Tongue (tissue), 1 donor: ENCODE measurements at regions not wholly inside any gene's neighbourhood (a gene's known extent, or its start where the extent isn't known, plus 50 kb on each side); places are given as distances from the start of the nearest gene placed in this dataset.

ENCODE experiments used
- DNase-seq: peaks from one replicate; pipeline ENCODE4 v3.0.0-alpha.2; 2015

DNA sequence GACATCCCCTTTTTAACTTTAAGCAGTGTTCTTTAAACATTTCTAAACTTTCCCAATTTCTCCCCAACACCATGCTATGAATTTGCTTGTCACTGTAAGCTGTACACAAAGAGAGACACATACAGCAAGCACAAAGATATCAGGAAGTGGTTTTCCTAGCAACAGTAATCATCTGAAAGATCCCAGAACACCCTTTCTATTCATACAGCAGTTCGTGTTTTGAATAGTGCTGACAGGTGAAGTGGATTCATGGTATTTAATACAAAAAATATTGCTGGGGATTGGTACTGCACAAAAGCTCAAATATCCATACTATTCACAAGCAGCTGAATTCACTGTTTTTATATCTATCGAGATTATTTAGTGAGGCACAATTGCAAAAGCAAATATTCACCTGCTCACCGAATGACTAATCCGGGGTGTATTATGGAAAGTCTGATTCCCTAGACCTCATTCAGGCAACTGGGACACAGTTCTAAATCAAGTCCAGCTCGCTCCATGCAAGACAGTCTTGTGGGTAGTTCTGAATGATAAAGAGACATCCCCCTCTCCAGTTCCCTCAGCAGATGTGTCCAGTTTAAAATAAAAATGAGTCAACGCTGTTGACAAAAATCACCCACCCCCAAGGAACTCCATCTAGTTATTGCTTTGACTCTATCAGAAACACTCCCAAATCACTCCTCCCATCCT lies 107.1 kb upstream of the TSHZ2 start:
- no peak for DNase-seq

DNA sequence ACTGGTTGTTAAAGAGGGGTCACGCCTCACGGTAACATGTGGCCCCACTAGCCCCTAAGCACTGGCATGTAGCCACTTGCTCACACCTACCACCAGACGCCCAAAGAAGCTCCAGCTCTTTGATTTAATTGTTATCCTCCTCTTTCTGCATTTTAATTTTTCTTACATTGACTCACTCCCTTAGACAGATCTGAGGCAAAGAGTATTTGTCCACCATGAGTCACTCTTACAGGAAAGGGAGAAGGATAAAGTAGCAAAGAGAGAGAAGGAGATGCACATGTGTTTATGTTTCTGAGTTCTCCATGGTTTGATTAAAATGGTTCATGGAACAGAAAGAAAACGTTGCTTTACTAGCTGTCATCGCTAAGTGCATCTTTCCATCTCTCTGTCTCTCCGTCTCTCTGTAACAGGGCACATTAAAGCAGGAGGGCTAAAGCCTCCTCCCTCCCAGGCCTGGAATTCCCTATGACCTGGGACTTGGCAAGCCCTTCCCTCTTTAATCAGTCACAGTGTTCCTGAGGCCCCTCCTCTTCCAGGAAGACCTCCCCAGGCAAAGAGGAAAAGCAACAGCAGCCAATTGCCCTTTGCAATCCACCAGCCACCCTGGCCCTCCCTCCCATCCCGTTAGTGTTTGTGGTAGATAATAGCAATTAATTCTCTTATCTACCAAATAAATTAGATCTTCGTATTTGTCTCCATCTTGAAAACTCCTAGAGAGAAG lies 112.8 kb upstream of the TSHZ2 start:
- DNase-seq: no peak

DNA sequence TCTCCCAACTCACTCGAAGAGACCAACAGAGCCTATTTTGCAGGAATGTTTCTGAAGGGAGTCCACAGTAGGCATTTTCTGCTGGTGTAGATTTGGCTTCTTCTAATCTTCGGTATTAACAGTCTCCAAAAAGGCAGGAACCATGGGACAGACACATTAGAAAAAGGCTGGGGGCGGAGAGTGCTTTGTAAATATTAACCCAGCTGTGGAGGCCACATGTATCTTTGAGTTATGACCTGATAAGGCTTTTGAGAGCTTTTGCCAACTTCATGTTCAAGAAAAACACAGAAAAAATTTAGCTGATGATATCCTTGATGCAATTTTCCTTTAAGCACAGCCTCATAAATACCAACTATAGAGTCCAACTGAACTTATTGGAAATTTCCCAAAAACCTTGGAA lies 119.4 kb upstream of the TSHZ2 start:
- DNase-seq: no peak

DNA sequence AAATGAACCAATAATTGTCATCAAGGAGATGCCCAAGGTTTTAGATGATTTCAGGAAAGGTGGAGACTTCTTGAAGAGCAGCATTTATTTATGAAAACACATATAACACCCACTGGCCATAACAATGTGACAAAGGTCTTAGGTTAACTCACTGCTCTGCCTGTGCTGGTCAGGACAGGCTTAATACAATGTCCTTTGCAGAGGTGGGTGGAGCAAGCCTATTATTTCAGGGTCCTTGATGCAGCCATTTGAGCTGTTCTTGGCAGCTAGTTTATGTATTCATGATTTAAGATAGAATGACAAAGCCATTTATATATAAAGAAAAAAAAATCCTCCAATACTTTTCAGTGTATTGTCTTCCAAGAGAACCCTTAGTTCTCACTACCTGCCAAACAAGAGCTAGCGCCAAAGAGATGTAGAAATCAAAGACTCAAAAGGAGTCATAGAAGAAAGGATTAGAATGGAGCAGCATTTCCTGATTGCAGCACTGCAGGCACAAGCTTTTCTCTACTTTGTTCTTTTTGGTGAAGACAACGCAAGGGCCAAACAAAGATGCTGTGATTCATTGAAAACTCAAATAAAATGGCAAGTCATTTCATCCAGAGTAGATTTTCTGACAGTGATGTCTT lies 124.3 kb upstream of the TSHZ2 start:
- DNase-seq: no peak

DNA sequence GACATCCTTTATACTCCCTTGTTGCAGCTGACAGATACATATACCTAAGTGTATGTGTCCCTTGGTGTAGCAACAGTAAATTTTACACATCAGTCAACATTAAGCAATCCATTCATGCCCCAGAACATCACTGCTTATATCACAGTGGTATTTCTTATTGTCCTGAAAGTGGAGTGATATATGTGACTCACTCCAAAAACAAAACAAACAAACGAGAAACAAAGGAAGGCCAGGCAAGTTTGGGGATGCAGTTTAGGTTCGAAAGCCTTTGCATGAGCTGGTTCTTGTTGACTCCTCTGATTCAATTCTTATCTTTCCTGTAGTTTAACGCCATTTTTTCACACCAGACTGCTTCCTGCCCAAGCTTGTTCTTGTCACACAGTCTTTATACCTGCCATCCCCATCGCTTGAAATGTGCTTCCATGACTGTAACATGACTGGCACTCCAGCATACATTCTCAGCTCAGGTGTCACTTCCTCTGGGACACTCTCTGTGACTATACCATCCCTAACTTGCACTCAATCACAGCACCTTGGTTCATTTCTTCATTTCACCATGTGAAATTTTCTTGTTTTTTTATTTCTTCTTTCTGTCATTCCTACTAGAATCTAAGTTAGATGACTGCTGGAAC lies 125.0 kb upstream of the TSHZ2 start:
- DNase-seq: no peak

DNA sequence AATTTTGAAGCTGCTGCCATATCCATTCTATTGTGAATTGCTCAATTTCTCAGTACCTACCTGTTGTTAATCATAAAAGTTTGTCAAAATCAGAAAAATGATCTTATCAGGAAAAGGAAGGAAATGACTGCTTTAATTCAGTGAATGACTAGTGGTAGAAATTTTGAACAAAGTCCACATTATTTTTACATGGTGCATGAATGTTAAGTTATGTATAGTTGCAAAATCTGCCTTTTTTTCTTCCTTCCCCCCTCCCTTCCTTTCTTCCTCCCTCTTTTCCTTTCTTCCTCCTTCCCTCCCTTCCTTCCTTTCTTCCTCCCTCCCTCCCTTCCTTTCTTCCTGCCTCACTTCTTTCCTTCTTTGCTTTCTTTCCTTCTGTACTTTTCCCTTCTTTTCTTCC lies 127.1 kb upstream of the TSHZ2 start:
- no peak for DNase-seq

DNA sequence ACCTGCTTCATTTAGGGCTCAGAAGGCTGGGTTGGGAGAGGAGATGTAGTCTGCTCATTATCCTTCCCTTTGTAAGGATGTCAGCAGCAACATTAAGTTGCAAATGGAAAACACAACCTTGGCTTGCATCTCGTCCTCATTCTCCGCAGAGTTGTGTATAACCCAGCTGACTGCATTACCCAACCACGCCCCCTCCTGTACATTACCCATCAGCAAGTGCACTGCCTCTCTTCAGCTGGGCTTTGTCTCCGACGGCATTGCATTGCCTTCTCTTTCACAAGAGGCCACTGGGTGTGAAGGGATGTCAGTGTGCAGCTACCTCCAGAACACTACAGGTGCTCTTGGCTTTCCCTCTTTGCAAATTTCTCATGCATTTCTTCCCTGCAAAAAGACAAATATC lies 128.7 kb upstream of the TSHZ2 start:
- no peak for DNase-seq

DNA sequence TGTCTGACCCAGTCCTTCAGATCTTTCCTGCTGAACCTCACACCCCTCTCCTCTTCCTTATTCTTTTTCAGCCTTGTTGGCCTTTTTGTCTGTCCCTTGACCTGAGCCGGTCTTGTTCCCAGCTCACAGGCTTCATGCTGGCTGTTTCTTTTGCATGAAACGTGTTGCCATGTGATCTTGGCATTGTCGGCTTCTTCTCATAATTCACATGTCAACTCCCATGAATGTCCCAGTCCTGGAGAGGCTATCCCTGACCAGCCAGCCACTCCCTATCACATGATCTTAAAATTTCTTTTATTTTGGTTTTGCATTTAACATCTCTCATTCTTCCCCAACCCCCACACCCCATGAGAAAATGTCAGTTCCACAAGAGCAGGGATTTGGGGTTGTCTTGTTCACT lies 131.2 kb upstream of the TSHZ2 start:
- DNase-seq: no peak

DNA sequence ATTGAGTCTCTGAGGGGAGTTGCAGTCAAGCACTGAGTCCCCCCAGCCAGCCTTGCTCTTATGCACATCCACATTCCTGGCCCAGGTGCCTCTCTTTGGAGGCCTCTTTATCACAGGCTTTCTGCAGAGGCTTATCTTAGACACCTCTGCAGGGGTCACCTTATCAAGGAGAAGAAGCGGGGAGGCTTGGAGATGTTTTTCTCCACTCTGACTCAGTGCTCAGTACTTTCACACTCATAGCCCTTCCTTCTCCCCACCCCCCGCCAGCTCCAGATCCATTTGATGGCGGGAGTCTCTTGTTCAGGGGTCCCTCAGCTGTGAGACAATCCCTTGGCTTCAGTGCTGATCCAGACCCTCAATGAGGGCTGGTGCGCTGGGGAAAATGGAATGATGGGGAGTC lies 132.1 kb upstream of the TSHZ2 start:
- no peak for DNase-seq

DNA sequence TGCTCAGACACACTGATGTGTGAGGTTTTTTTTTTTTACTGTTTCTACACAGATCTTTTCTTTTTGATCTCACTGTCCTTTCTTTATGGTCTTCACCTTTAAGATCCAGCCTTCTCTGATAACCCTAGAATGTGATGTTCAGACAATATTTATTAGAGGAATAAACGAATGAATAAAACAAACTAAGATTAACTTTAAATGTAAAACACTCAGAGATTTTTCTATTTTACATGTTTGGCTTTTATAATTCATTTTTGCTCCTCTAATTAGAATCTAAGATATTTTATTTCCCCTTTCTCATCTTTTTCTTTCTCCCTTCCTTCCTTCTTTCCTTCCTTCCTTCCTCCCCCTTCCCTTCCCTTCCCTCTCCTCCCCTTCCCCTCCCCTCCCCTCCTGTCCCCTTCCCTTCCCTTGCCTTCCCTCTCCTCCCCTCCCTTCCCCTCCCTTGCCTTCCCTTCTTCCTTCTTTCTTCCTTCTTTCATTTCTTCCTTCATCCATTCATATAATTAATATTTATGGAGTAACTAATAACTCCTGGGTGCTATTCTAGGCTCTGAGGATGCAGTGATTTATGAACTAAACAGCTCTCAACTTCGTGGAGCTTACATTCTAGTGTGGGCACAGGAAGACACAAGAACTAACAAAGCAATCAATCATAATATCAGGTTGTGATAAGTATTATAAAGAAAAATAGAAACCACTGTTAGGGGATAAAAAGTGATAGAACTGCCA lies 133.5 kb upstream of the TSHZ2 start:
- no peak for DNase-seq

DNA sequence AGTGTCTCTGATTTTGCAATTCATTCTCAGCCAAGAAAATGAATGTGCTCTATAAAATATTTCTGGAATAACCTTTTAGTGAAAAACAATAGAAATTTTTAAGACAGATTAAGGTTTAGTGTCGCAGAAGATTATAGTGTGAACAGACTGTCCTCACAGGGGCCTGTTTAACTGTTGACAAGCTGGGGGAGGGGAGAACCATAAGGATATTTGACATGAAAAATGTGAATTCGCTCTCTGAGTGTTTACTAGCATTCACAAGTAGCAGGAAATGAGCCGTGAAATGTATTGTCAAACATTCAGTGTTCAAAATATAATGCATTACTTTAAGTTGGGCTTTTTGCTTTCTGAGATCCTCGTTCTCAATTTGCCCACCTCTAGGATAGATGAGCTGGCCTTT lies 134.8 kb upstream of the TSHZ2 start:
- no peak for DNase-seq

DNA sequence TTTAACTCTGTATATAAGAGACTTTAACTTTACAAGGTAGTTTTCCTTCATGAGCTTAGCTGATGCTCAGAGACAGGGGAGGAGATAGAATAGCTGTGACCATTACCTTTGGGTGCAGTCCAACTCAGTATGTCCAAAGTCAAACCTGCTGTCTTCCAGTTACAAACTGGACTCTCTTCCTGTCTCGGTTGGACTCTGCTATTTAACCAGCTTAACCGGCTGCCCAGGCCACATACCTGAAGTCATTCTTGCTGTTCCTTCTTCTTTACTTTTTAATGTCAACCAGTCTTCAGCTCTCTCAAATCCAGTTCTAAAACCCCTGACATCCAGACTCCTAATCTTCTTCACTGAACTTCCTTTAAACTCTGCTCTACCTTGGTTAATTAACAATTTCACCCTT lies 138.3 kb upstream of the TSHZ2 start:
- DNase-seq: no peak

DNA sequence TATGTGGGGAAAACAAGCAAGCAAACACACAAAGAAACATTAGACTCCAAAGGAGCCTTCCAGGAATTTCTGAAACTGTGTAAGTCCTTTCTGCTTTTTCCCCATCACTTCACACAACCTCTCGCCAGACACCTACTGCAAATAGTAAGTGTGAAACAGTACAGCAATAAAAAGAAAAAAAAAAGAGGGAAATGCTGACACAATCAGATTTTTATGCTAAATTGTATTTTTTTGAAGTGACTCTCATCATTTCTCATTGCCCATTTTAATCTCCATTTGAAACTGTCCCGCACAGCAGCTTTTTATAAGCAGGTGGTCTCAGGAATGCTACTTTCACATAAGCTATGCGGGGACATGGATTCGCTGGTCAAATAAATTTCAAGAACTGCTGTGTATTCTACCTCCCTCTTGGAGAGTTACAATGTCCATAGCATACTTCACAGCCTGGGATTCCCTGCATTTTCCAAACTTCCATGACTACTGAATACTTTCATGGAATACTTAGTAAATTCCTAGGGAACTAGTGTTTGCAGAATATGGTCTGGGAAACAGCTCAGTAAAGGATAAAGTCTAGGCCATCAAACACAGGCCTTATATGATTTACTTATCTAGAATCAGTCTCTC lies 139.9 kb upstream of the TSHZ2 start:
- DNase-seq: no peak

DNA sequence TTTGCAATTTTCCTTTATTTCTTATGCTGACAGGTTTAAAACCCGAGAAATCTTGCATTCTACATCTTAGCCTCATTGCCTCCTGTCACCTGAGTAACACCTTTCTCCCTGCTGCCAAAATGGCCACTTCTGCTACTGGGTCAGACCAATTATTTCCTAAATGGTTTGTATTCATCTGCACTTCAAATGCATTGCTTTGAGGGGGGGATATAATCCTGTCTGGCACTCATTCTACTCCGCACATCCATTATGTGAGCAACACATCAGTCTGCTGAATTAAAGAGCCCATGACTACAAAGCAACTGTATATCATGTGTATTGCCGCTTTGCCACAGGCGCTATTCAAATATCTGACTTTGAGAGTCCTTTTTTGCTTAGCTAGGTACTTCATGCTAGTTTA lies 141.6 kb upstream of the TSHZ2 start:
- DNase-seq: no peak

DNA sequence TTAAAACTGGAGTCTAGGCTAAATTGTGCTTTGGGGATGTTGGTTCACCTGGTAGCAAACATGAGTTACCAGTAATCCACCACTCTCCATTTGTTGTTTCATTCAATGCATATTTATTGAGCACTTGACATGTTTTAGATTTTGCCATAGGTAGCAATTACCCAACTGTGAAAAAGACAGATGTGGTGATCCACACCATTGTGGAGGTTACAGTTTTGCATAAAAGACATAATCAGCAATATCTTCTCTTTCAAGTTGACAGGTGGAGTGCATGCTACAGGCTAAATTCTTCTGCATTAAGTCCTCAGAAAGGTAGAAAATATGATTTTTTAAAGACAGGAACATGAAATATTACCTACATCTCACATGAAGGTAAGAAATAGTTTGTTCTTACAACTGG lies 143.0 kb upstream of the TSHZ2 start:
- no peak for DNase-seq

DNA sequence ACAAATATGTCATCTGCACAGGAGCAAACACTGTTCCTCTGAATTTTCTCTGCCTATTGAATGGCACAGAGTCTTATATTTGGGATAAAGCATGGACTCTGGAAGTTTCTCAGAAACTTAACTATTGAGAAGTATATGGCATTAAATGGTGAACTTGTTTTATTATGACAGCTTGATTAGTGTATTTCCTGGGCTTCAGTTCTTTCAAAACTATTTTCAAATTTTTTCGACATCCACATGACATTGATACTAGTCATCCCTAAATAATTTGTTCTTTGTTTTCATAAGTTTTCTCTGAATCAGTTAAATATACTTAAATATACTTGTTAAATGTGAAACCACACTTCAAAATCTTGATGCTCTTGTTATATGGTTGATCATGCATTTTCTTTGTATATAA lies 144.0 kb upstream of the TSHZ2 start:
- DNase-seq: no peak

DNA sequence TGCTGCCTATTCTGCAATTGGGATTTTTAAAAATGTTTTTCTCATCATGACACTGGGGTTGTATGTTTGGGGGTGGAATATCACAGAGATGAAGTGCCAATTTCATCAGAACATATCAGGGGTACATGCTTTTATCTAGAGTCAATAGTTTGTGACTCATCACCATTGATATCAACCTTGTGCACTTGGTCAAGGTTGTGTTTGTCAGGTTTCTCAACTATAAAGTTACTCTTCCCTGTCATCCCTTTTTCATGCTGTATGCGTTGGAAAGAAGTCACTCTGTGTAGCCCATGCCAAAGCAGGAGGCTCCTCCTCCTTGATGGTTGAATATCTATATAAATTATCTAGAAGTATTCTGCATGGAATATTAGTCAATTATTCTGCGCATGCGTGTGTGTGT lies 145.4 kb upstream of the TSHZ2 start:
- no peak for DNase-seq

DNA sequence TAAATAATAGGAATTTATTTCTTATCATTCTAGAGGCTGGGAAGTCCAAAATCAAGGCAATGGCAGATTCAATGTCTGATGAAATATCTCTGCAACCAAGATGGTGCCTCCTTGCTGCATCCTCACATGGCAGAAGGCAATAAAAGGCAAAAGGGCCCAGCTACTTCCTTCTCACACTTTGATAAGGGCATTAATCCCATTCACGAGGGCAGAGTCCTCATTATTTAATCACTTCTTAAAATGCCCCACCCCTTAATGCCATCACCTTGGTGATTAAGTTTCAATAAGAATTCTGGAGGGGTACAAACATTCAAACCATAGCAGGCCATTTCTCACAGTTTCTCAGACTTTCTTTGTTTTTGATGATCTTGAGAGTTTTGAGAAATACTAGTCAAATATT lies 145.8 kb upstream of the TSHZ2 start:
- no peak for DNase-seq

DNA sequence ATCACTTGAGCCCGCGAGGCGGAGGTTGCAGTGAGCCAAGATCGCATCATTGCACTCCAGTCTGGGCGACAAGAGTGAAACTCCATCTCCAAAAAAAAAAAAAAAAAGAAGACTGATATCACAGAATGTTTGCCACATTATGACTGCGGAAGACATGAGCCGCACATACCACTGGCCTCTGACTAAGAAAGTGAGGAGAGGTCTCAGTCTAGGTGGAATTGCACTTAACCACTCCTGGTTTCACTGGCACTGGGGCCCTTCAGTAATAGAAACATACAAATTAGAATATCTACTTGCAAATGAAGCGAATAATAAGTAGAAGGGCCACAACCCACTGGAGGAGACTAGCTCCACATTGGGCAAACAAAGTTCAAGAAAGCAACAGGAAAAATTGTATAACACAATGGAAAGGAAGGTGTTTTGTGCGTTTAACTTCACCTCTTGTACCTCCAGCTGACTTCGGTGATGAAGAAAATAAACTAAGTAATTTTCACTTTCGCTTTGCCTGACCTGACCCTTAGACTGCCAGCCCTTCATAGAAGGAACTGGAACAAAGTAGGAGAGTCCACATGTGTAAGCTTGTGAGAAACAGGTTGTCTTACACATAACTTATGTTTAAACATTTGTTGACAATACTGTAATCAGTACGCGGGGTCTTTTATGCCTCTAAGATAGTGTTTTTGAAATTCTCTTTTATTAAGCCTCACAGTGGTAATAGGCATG lies 147.5 kb upstream of the TSHZ2 start:
- no peak for DNase-seq

DNA sequence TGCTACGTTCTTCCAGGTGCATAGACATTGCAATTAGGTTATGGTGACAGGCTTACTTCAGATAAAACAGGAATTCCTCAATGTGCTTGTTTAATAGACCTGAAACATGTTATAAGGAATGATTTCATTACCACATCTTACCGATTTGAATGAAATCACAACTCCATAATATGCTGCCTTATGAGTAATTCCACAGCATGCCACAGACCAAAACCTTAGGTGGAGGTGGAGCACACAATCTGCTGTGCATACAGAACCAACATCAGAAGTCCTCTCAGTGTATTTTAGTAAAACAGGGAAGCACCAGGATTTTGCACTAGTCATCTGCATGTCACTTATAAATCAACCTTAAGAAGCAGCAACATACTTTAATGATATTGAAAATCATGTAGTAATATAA lies 148.9 kb upstream of the TSHZ2 start:
- no peak for DNase-seq

DNA sequence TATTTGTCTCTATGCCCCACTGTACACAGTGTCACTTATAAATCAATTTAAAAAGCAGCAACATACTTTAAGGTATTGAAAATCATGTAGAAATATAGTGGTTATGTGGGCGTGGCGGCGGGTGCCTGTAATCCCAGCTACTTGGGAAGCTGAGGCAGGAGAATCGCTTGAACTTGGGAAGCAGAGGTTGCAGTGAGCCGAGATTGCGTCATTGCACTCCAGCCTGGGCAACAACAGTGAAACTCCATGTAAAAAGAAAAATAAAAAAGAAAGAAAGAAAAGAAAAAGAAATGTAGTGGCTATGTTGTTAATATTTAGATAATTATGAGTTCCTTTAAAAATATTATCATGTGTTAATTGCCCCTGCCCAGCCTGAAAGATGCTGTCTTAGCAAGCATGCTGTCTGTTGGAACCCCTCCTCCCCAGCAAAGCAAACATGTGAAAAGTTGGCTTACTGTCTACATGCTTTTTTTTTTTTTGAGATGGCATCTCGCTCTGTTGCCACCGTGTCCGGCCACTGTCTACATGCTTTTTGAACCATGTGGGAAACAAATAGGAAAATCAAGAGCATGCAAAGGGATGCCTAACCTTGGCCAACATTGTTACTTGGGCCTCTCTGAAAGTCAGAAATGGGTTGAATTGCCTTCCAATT lies 151.4 kb upstream of the TSHZ2 start:
- DNase-seq: no peak
